ENCODE measurements at regions not wholly inside any gene's neighbourhood (a gene's known extent, or its start where the extent isn't known, plus 50 kb on each side); places are given as distances from the start of the nearest gene placed in this dataset.

- no peak overlapping the region for H3K4me3 ChIP-seq (IDR thresholded peaks at IDR 0.05; ENCODE audit: insufficient read depth, low read depth, low read length)
- H3K4me1 ChIP-seq (ENCODE audit: low read depth, poor library complexity, severe bottlenecking), result no peaks in the 10 kb centered on the region
- TF ChIP-seq CTCF (conservative IDR thresholded peaks at IDR 0.05; ENCODE audit: low read depth, low read length), result no peak
- no peak overlapping the region for H3K4me2 ChIP-seq
- no peaks in the 10 kb centered on the region for H3K79me2 ChIP-seq (ENCODE audit: insufficient read depth, low read depth)
- H3K36me3 ChIP-seq (ENCODE audit: insufficient read depth), result no peaks in the 10 kb centered on the region
- no peak overlapping the region for H3K9ac ChIP-seq
- H3K27me3 ChIP-seq (ENCODE audit: insufficient read depth, low read depth), result no peaks in the 10 kb centered on the region
- H4K20me1 ChIP-seq (ENCODE audit: insufficient read depth), result no peaks in the 10 kb centered on the region
- no peak overlapping the region for H3K27ac ChIP-seq
- H2AFZ ChIP-seq (ENCODE audit: low read depth), result no peak overlapping the region
Observed at GRCh38 chr1:219420913-219421312, 192.0 kb downstream of the ZC3H11B start.

GRCh38 chr1:219419860-219420259 is 193.0 kb downstream of the ZC3H11B start:
- TF ChIP-seq CTCF (conservative IDR thresholded peaks at IDR 0.05; ENCODE audit: low read depth, low read length), result no peak
- Histone ChIP-seq H3K4me2 (no peak overlapping the region), H3K79me2 (ENCODE audit: insufficient read depth, low read depth) (no peaks in the 10 kb centered on the region), H2AFZ (ENCODE audit: low read depth) (no peak overlapping the region), H3K9ac (no peak overlapping the region), H3K4me1 (ENCODE audit: low read depth, poor library complexity, severe bottlenecking) (no peaks in the 10 kb centered on the region), H3K36me3 (ENCODE audit: insufficient read depth) (no peaks in the 10 kb centered on the region), H4K20me1 (ENCODE audit: insufficient read depth) (no peaks in the 10 kb centered on the region), H3K27ac (no peak overlapping the region), H3K4me3 (IDR thresholded peaks at IDR 0.05; ENCODE audit: insufficient read depth, low read depth, low read length) (no peak overlapping the region), H3K27me3 (ENCODE audit: insufficient read depth, low read depth) (no peaks in the 10 kb centered on the region)

GRCh38 chr1:219419065-219419464 is 193.8 kb downstream of the ZC3H11B start:
- H3K79me2 ChIP-seq (ENCODE audit: insufficient read depth, low read depth), result no peaks in the 10 kb centered on the region
- H3K4me2 ChIP-seq, result no peak overlapping the region
- no peak overlapping the region for H2AFZ ChIP-seq (ENCODE audit: low read depth)
- no peaks in the 10 kb centered on the region for H3K4me1 ChIP-seq (ENCODE audit: low read depth, poor library complexity, severe bottlenecking)
- TF ChIP-seq CTCF (conservative IDR thresholded peaks at IDR 0.05; ENCODE audit: low read depth, low read length), result no peak
- H3K27me3 ChIP-seq (ENCODE audit: insufficient read depth, low read depth), result no peaks in the 10 kb centered on the region
- no peak overlapping the region for H3K27ac ChIP-seq
- no peak overlapping the region for H3K4me3 ChIP-seq (IDR thresholded peaks at IDR 0.05; ENCODE audit: insufficient read depth, low read depth, low read length)
- no peaks in the 10 kb centered on the region for H3K36me3 ChIP-seq (ENCODE audit: insufficient read depth)
- H3K9ac ChIP-seq, result no peak overlapping the region
- H4K20me1 ChIP-seq (ENCODE audit: insufficient read depth), result no peaks in the 10 kb centered on the region

GRCh38 chr1:219417610-219418009 is 195.3 kb downstream of the ZC3H11B start:
- Histone ChIP-seq H4K20me1 (ENCODE audit: insufficient read depth) (no peaks in the 10 kb centered on the region), H3K36me3 (ENCODE audit: insufficient read depth) (no peaks in the 10 kb centered on the region), H3K79me2 (ENCODE audit: insufficient read depth, low read depth) (no peaks in the 10 kb centered on the region), H3K4me3 (IDR thresholded peaks at IDR 0.05; ENCODE audit: insufficient read depth, low read depth, low read length) (no peak overlapping the region), H3K9ac (no peak overlapping the region), H3K27me3 (ENCODE audit: insufficient read depth, low read depth) (no peaks in the 10 kb centered on the region), H3K27ac (no peak overlapping the region), H2AFZ (ENCODE audit: low read depth) (no peak overlapping the region), H3K4me2 (no peak overlapping the region), H3K4me1 (ENCODE audit: low read depth, poor library complexity, severe bottlenecking) (no peaks in the 10 kb centered on the region)
- TF ChIP-seq CTCF (conservative IDR thresholded peaks at IDR 0.05; ENCODE audit: low read depth, low read length), result no peak

Data from KMS-11 (cell line).